H1 (cell line): ENCODE measurements at regions not wholly inside any gene's neighbourhood (a gene's known extent, or its start where the extent isn't known, plus 50 kb on each side); places are given as distances from the start of the nearest gene placed in this dataset.

Experiments used
- CTCF ChIA-PET: fragments of 300-600 bp; sonication (Branson Sonifier 250); formaldehyde crosslinking; loops from one replicate; lab custom pipeline; 2021; ENCODE audit not compliant: partially characterized antibody; lab: Charles Lee
- POLR2A ChIA-PET: fragments of 300-600 bp; sonication (Branson Sonifier 250); formaldehyde crosslinking; loops from one replicate; lab custom pipeline; 2021; ENCODE audit warnings: inconsistent platforms; ENCODE audit not compliant: partially characterized antibody; lab: Charles Lee
- DNase-seq, 2 experiments: peaks; one replicate each; pipeline versions ENCODE4 v3.0.0 to v3.0.0-alpha.2; 2010 to 2022; ENCODE audit warnings: low spot score in 2 of 2, low read depth in 1 of 2, mixed read lengths in 1 of 2
- FAIRE-seq: peaks from 2 replicates; lab custom pipeline; 2011; peaks lifted over from hg19 to GRCh38; lab: Jason Lieb, UNC
- H2AFZ ChIP-seq: 2 replicates; pipeline ENCODE4 v1.8.1; 2012; ENCODE audit warnings: low read length, inconsistent platforms
- H2AK5ac ChIP-seq: 2 replicates; pipeline ENCODE4 v1.6.1; 2013; ENCODE audit warnings: low read depth, low read length
- H2BK120ac ChIP-seq: replicated peaks from 2 replicates; pipeline ENCODE3; 2013; ENCODE audit warnings: low read depth, low read length, inconsistent platforms
- H2BK12ac ChIP-seq: 2 replicates; pipeline ENCODE4 v1.6.1; 2013; ENCODE audit warnings: low read depth, low read length
- H2BK15ac ChIP-seq: 2 replicates; pipeline ENCODE4 v1.6.1; 2013; ENCODE audit warnings: low read length
- H2BK20ac ChIP-seq: 2 replicates; pipeline ENCODE4 v1.6.1; 2013; ENCODE audit warnings: low read length
- H2BK5ac ChIP-seq: 2 replicates; pipeline ENCODE4 v1.6.1; 2013; ENCODE audit warnings: low read depth, low read length
- H3K14ac ChIP-seq: 2 replicates; pipeline ENCODE4 v1.6.1; 2013; ENCODE audit warnings: inconsistent platforms; ENCODE audit not compliant: insufficient read length
- H3K18ac ChIP-seq: 2 replicates; pipeline ENCODE4 v1.6.1; 2013; ENCODE audit warnings: low read length; ENCODE audit errors: extremely low read depth
- H3K23ac ChIP-seq: 2 replicates; pipeline ENCODE4 v1.6.1; 2013; ENCODE audit warnings: inconsistent platforms; ENCODE audit not compliant: insufficient read length
- H3K23me2 ChIP-seq: 2 replicates; pipeline ENCODE4 v1.6.1; 2013; ENCODE audit warnings: low read depth, low read length
- H3K27ac ChIP-seq: 2 replicates; pipeline ENCODE4 v1.6.1; 2011; ENCODE audit warnings: low read depth, low read length, inconsistent platforms
- H3K27me3 ChIP-seq, 4 experiments: replicated peaks in 1 of 4; 1 replicate in 1 of 4; 2 replicates in 3 of 4; pipeline versions ENCODE4 v1.6.1 to v1.8.1; 2011 to 2013; ENCODE audit warnings: low read length in 3 of 4, mild to moderate bottlenecking in 3 of 4, inconsistent platforms in 2 of 4, mixed read lengths in 2 of 4, moderate library complexity in 1 of 4; ENCODE audit not compliant: control insufficient read depth in 3 of 4, insufficient read depth in 3 of 4; ENCODE audit errors: extremely low read depth in 1 of 4
- H3K36me3 ChIP-seq, 4 experiments: 2 replicates each; pipeline versions ENCODE4 v1.6.1 to v1.8.1; 2011 to 2013; ENCODE audit warnings: mild to moderate bottlenecking in 4 of 4, low read length in 3 of 4, moderate library complexity in 2 of 4, control low read depth in 1 of 4, inconsistent platforms in 1 of 4; ENCODE audit not compliant: insufficient read depth in 4 of 4, control insufficient read depth in 2 of 4
- H3K4ac ChIP-seq: replicated peaks from 2 replicates; pipeline ENCODE3; 2013; ENCODE audit warnings: low read length, low read depth, mixed read lengths, inconsistent platforms; ENCODE audit not compliant: insufficient read length
- H3K4me1 ChIP-seq, 4 experiments: replicated peaks in 1 of 4; 1 replicate in 1 of 4; 2 replicates in 3 of 4; pipeline versions ENCODE4 v1.6.1 to v1.8.1; 2011 to 2013; ENCODE audit warnings: low read length in 3 of 4, inconsistent platforms in 2 of 4, mixed read lengths in 1 of 4; ENCODE audit not compliant: insufficient read depth in 4 of 4, control insufficient read depth in 3 of 4
- H3K4me2 ChIP-seq, 2 experiments: 2 replicates each; pipeline versions ENCODE4 v1.6.1 to v1.8.1; 2011 to 2013; ENCODE audit warnings: low read depth in 2 of 2, low read length in 2 of 2, control low read depth in 1 of 2, inconsistent platforms in 1 of 2, mild to moderate bottlenecking in 1 of 2; ENCODE audit not compliant: insufficient read depth in 1 of 2
- H3K4me3 ChIP-seq, 4 experiments: fragments of 200-600, 300-600 bp in 1 of 4; sonication (generic), shearing (Covaris generic), sonication (Bioruptor Twin) in 1 of 4; 2 replicates each; pipeline versions ENCODE4 v1.5.1 to v1.8.1; 2011 to 2016; ENCODE audit warnings: low read length in 4 of 4, low read depth in 3 of 4, control low read depth in 2 of 4, inconsistent platforms in 2 of 4, mild to moderate bottlenecking in 2 of 4, mixed read lengths in 1 of 4, moderate library complexity in 1 of 4; ENCODE audit not compliant: insufficient read depth in 2 of 4; ENCODE audit errors: extremely low read depth in 1 of 4
- H3K56ac ChIP-seq: replicated peaks from 2 replicates; pipeline ENCODE3; 2013; ENCODE audit warnings: low read depth, mild to moderate bottlenecking, mixed read lengths, low read length, inconsistent platforms; ENCODE audit not compliant: insufficient read length
- H3K79me1 ChIP-seq: 2 replicates; pipeline ENCODE4 v1.6.1; 2013; ENCODE audit warnings: low read depth, low read length, control low read depth
- H3K79me2 ChIP-seq, 2 experiments: 2 replicates each; pipeline versions ENCODE4 v1.6.1 to v1.8.1; 2012 to 2013; ENCODE audit warnings: low read length in 2 of 2, mild to moderate bottlenecking in 2 of 2, inconsistent platforms in 1 of 2; ENCODE audit not compliant: insufficient read depth in 2 of 2, control insufficient read depth in 1 of 2
- H3K9ac ChIP-seq, 4 experiments: replicated peaks in 1 of 4; 1 replicate in 1 of 4; 2 replicates in 3 of 4; pipeline versions ENCODE4 v1.6.1 to v1.8.1; 2011 to 2013; ENCODE audit warnings: low read depth in 3 of 4, low read length in 3 of 4, control low read depth in 2 of 4, mild to moderate bottlenecking in 2 of 4, moderate library complexity in 2 of 4, inconsistent platforms in 1 of 4; ENCODE audit errors: extremely low read depth in 1 of 4
- H3K9me3 ChIP-seq, 2 experiments: 2 replicates each; pipeline versions ENCODE4 v1.6.1 to v1.8.1; 2012 to 2013; ENCODE audit warnings: mild to moderate bottlenecking in 2 of 2, moderate library complexity in 2 of 2, control low read depth in 1 of 2, inconsistent platforms in 1 of 2, low read depth in 1 of 2, low read length in 1 of 2, mixed read lengths in 1 of 2; ENCODE audit not compliant: insufficient read depth in 2 of 2
- H4K20me1 ChIP-seq, 2 experiments: replicated peaks in 1 of 2; 2 replicates each; pipeline versions ENCODE3 to v1.8.1; 2011 to 2013; ENCODE audit warnings: inconsistent platforms in 2 of 2, low read length in 2 of 2, mild to moderate bottlenecking in 1 of 2; ENCODE audit not compliant: insufficient read depth in 2 of 2, control insufficient read depth in 1 of 2
- H4K5ac ChIP-seq: 2 replicates; pipeline ENCODE4 v1.6.1; 2013; ENCODE audit warnings: low read length, low read depth, mixed read lengths, inconsistent platforms; ENCODE audit not compliant: insufficient read length
- H4K8ac ChIP-seq: 2 replicates; pipeline ENCODE4 v1.8.0; 2013; ENCODE audit warnings: mild to moderate bottlenecking, moderate library complexity, low read length, inconsistent platforms; ENCODE audit not compliant: insufficient read depth; ENCODE audit errors: extremely low read depth
- H4K91ac ChIP-seq: replicated peaks from 2 replicates; pipeline ENCODE3; 2013; ENCODE audit warnings: low read length, mixed read lengths, inconsistent platforms; ENCODE audit not compliant: insufficient read length
- CHD1 ChIP-seq: IDR thresholded peaks from 2 replicates; pipeline ENCODE4 v1.6.1; 2012; ENCODE audit warnings: low read depth, low read length, improper control_type of control experiment
- EZH2 ChIP-seq: fragments of 200-600 bp; sonication (generic); IDR thresholded peaks from 2 replicates; pipeline ENCODE4 v1.7.1; 2012; ENCODE audit warnings: low read depth, mild to moderate bottlenecking, moderate library complexity, low read length, inconsistent platforms; ENCODE audit not compliant: severe bottlenecking
- KDM5A ChIP-seq: fragments of 200-600 bp; IDR thresholded peaks from 2 replicates; pipeline ENCODE4 v1.7.1; 2012; ENCODE audit warnings: mild to moderate bottlenecking, low read length, inconsistent platforms, mixed read lengths
- MAFK ChIP-seq: IDR thresholded peaks from 2 replicates; pipeline ENCODE4 v1.6.1; 2012; ENCODE audit warnings: low read depth, mild to moderate bottlenecking, improper control_type of control experiment, low read length
- POU5F1 ChIP-seq: IDR thresholded peaks from 2 replicates; pipeline ENCODE4 v1.6.1; 2011; ENCODE audit warnings: low read depth, mild to moderate bottlenecking, low read length, moderate library complexity
- SRF ChIP-seq: IDR thresholded peaks from 2 replicates; pipeline ENCODE4 v1.6.1; 2011; ENCODE audit warnings: mild to moderate bottlenecking, low read depth, low read length, moderate library complexity
- WGBS, 2 experiments: shearing (Covaris generic) in 1 of 2; methylation state at CpG; one replicate each; pipeline versions ENCODE4 v1.1.6 to v1.1.7; 2013 to 2015; ENCODE audit warnings: low lambda C conversion rate in 2 of 2, mixed read lengths in 2 of 2, inconsistent platforms in 1 of 2, low coverage in 1 of 2, missing lambda C conversion rate in 1 of 2; ENCODE audit not compliant: insufficient replicate concordance in 2 of 2, insufficient coverage in 1 of 2, insufficient read length in 1 of 2; ENCODE audit errors: extremely low coverage in 1 of 2, missing lambda C conversion rate in 1 of 2; 5-methylcytosine and 5-hydroxymethylcytosine counted together

- no peak for FAIRE-seq
- Histone ChIP-seq H3K79me1 (no peaks in the 10 kb centered on the region), H2BK5ac (no peak overlapping the region), H2AFZ (no peak overlapping the region), H3K4me3 (no peak overlapping the region), H3K23me2 (no peaks in the 10 kb centered on the region), H3K36me3 (no peaks in the 10 kb centered on the region), H2BK15ac (no peak overlapping the region), H3K27me3 (no peaks in the 10 kb centered on the region), H2BK120ac (no peak overlapping the region), H4K20me1 (no peaks in the 10 kb centered on the region), H3K4ac (no peak overlapping the region), H2AK5ac (no peak overlapping the region), H3K14ac (no peak overlapping the region), H3K56ac (no peak overlapping the region), H3K9ac (no peak overlapping the region), H2BK12ac (no peak overlapping the region), H4K91ac (no peak overlapping the region)
- CTCF ChIA-PET, result no interaction called here
- no peak for DNase-seq
- TF ChIP-seq CHD1 (no peak), POU5F1 (no peak), EZH2 (no peak), MAFK (no peak), SRF (no peak), KDM5A (no peak)
- TF ChIP-seq, all 59 proteins: peak for 0
- Histone ChIP-seq H3K27ac (no peak overlapping the region), H3K23ac (no peak overlapping the region), H3K4me1 (no peaks in the 10 kb centered on the region), H3K9me3 (0 out of 4 replicates have a peak, but pooled peaks cover 0 to 6% of the 10 kb centered on the region in 2 experiments), H3K4me2 (no peak overlapping the region), H4K5ac (no peak overlapping the region), H2BK20ac (no peak overlapping the region), H3K18ac (no peak overlapping the region), H3K79me2 (no peaks in the 10 kb centered on the region), H4K8ac (no peak overlapping the region)
- 93% methylated on average over 2 of the region's 2 CpGs; no CpG with 5 or more reads in 1 of the 2 experiments for WGBS, 2 experiments
- POLR2A ChIA-PET, result no interaction called here
Observed at GRCh38 chr5:56507351-56507930, 274.3 kb upstream of the ANKRD55 start.
